ENCODE measurements at regions not wholly inside any gene's neighbourhood (a gene's known extent, or its start where the extent isn't known, plus 50 kb on each side); places are given as distances from the start of the nearest gene placed in this dataset.

DNA sequence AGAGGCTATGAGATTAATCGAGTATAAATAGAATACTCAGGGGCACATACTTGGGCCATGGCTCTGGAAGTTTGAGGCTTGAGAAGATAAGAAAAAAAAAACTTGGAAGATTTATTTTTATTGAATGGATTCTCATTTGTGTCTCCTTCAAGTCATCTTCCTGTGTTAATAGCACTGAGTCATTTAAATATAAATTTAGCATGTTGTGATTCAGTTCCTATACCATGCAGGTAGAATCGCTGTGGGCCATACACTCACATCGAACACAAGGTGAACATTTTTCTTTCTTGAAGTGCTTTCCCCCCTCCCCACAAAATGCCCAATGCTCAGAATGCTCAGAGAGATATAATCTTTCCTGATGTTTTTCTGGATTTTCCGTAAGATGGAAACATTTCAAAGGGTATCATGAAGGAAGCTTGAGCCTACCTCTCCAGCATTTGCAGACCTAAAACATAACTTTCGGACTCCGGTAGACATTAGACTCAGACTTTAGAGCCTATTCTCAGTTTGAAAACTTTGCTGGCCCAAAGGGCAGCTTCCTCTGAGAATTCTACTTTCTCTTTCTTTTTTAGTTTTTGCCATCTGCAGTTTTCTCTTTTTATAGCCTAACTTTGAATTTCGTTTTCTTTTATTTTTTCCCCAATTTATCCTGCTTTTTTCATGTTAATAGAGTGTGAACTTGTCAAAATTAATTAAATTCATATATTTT, 737.6 kb upstream of the NUDT12 start:
- Histone ChIP-seq H3K9me3 (ENCODE audit: control extremely low read depth in 1 of 3, control insufficient read depth in 2 of 3, insufficient read depth in 1 of 3, low read length in 2 of 3) (peaks cover 0 to 4% (median 0%) of the 10 kb centered on the region in 3 donors), H3K4me1 (ENCODE audit: control insufficient read depth in 2 of 2, insufficient read depth in 2 of 2, low read length in 2 of 2) (no peaks in the 10 kb centered on the region), H2AFZ (ENCODE audit: insufficient read depth, low read depth, low read length, poor library complexity, severe bottlenecking) (no peak overlapping the region), H3K27me3 (replicated peaks in 1 of 4; ENCODE audit: control extremely low read depth in 1 of 4, control insufficient read depth in 3 of 4, insufficient read depth in 4 of 4, low read length in 3 of 4) (no peaks in the 10 kb centered on the region), H3K4me3 (ENCODE audit: control extremely low read depth in 1 of 5, extremely low read depth in 1 of 5, insufficient read depth in 1 of 5, low read depth in 2 of 5, low read length in 4 of 5) (no peak overlapping the region), H3K27ac (ENCODE audit: low read length in 2 of 2) (no peak overlapping the region), H4K20me1 (ENCODE audit: control insufficient read depth, insufficient read depth, low read length, poor library complexity, severe bottlenecking) (no peaks in the 10 kb centered on the region), H3K4me2 (replicated peaks; ENCODE audit: low read depth, low read length, poor library complexity, severe bottlenecking) (no peak overlapping the region), H3K79me2 (ENCODE audit: control insufficient read depth, insufficient read depth, low read length) (no peaks in the 10 kb centered on the region), H3K9ac (ENCODE audit: low read length) (no peak overlapping the region), H3K36me3 (replicated peaks in 1 of 2; ENCODE audit: control extremely low read depth in 1 of 2, control insufficient read depth in 1 of 2, extremely low read depth in 1 of 2, insufficient read depth in 2 of 2, low read length in 1 of 2) (no peaks in the 10 kb centered on the region)
- no peaks in the 10 kb centered on the region for H3K4me1 Mint-ChIP-seq
- no peak for TF ChIP-seq EZH2 (IDR thresholded peaks at IDR 0.05; ENCODE audit: borderline replicate concordance, insufficient read depth, low read depth, low read length, poor library complexity, severe bottlenecking)
- TF ChIP-seq, protein P1, sequence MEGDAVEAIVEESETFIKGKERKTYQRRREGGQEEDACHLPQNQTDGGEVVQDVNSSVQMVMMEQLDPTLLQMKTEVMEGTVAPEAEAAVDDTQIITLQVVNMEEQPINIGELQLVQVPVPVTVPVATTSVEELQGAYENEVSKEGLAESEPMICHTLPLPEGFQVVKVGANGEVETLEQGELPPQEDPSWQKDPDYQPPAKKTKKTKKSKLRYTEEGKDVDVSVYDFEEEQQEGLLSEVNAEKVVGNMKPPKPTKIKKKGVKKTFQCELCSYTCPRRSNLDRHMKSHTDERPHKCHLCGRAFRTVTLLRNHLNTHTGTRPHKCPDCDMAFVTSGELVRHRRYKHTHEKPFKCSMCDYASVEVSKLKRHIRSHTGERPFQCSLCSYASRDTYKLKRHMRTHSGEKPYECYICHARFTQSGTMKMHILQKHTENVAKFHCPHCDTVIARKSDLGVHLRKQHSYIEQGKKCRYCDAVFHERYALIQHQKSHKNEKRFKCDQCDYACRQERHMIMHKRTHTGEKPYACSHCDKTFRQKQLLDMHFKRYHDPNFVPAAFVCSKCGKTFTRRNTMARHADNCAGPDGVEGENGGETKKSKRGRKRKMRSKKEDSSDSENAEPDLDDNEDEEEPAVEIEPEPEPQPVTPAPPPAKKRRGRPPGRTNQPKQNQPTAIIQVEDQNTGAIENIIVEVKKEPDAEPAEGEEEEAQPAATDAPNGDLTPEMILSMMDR (IDR thresholded peaks at IDR 0.05) = no peak
- ChIA-PET CTCF (no interaction called here), POLR2A (no interaction called here)
- H3K27ac Mint-ChIP-seq = no peak overlapping the region
- intact Hi-C loops (cut with micrococcal nuclease) = no loop called here
- H3K27me3 Mint-ChIP-seq = no peaks in the 10 kb centered on the region
- ATAC-seq (ENCODE audit: low read depth) (no peak), DNase-seq (no peak)
- 91% methylated on average over 4 of the region's 7 CpGs for WGBS (ENCODE audit: insufficient coverage)
- no peak overlapping the region for H3K4me3 Mint-ChIP-seq
- H3K9me3 Mint-ChIP-seq (ENCODE audit: insufficient read depth) = peaks cover 3% of the 10 kb centered on the region

DNA sequence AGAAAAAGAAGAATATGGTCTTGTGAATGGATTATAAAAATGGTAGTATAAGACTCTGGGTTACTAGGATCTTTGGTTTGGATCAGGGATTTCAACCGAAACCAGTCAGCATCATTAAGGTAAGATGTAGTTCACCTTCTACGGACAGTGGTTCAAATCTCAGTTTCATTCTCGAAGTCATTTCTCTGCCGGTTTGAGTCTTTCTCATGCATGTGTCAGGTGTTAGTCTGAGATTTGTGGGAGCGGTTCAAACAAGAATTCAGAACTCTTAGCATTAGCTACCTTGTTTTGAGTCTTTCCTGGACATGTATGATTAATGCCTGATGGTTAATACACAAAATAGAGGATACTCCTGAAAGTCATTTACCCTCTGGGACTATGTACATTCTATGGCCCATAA, 735.9 kb upstream of the NUDT12 start:
- no peak overlapping the region for H3K27ac ChIP-seq (ENCODE audit: low read length in 2 of 2)
- no peaks in the 10 kb centered on the region for H3K79me2 ChIP-seq (ENCODE audit: control insufficient read depth, insufficient read depth, low read length)
- TF ChIP-seq, protein P1 (IDR thresholded peaks at IDR 0.05) = no peak
- TF ChIP-seq EZH2 (IDR thresholded peaks at IDR 0.05; ENCODE audit: borderline replicate concordance, insufficient read depth, low read depth, low read length, poor library complexity, severe bottlenecking) = no peak
- Mint-ChIP-seq H3K27ac (no peak overlapping the region), H3K4me3 (no peak overlapping the region), H3K27me3 (no peaks in the 10 kb centered on the region), H3K4me1 (no peaks in the 10 kb centered on the region), H3K9me3 (ENCODE audit: insufficient read depth) (peaks cover 3% of the 10 kb centered on the region)
- no peaks in the 10 kb centered on the region for H4K20me1 ChIP-seq (ENCODE audit: control insufficient read depth, insufficient read depth, low read length, poor library complexity, severe bottlenecking)
- no peaks in the 10 kb centered on the region for H3K4me1 ChIP-seq (ENCODE audit: control insufficient read depth in 2 of 2, insufficient read depth in 2 of 2, low read length in 2 of 2)
- no peaks in the 10 kb centered on the region for H3K36me3 ChIP-seq (replicated peaks in 1 of 2; ENCODE audit: control extremely low read depth in 1 of 2, control insufficient read depth in 1 of 2, extremely low read depth in 1 of 2, insufficient read depth in 2 of 2, low read length in 1 of 2)
- ATAC-seq (ENCODE audit: low read depth) (no peak), DNase-seq (no peak)
- H3K4me2 ChIP-seq (replicated peaks; ENCODE audit: low read depth, low read length, poor library complexity, severe bottlenecking) = no peak overlapping the region
- intact Hi-C loops (cut with micrococcal nuclease) = no loop called here
- 90% methylated on average over 3 of the region's 5 CpGs for WGBS (ENCODE audit: insufficient coverage)
- H3K9me3 ChIP-seq (ENCODE audit: control extremely low read depth in 1 of 3, control insufficient read depth in 2 of 3, insufficient read depth in 1 of 3, low read length in 2 of 3) = peaks cover 0 to 4% (median 0%) of the 10 kb centered on the region in 3 donors
- H3K27me3 ChIP-seq (replicated peaks in 1 of 4; ENCODE audit: control extremely low read depth in 1 of 4, control insufficient read depth in 3 of 4, insufficient read depth in 4 of 4, low read length in 3 of 4) = no peaks in the 10 kb centered on the region
- H3K9ac ChIP-seq (ENCODE audit: low read length) = no peak overlapping the region
- ChIA-PET POLR2A (no interaction called here), CTCF (no interaction called here)
- H2AFZ ChIP-seq (ENCODE audit: insufficient read depth, low read depth, low read length, poor library complexity, severe bottlenecking) = no peak overlapping the region
- no peak overlapping the region for H3K4me3 ChIP-seq (ENCODE audit: control extremely low read depth in 1 of 5, extremely low read depth in 1 of 5, insufficient read depth in 1 of 5, low read depth in 2 of 5, low read length in 4 of 5)
